ENCODE measurements at regions not wholly inside any gene's neighbourhood (a gene's known extent, or its start where the extent isn't known, plus 50 kb on each side); places are given as distances from the start of the nearest gene placed in this dataset.

DNA sequence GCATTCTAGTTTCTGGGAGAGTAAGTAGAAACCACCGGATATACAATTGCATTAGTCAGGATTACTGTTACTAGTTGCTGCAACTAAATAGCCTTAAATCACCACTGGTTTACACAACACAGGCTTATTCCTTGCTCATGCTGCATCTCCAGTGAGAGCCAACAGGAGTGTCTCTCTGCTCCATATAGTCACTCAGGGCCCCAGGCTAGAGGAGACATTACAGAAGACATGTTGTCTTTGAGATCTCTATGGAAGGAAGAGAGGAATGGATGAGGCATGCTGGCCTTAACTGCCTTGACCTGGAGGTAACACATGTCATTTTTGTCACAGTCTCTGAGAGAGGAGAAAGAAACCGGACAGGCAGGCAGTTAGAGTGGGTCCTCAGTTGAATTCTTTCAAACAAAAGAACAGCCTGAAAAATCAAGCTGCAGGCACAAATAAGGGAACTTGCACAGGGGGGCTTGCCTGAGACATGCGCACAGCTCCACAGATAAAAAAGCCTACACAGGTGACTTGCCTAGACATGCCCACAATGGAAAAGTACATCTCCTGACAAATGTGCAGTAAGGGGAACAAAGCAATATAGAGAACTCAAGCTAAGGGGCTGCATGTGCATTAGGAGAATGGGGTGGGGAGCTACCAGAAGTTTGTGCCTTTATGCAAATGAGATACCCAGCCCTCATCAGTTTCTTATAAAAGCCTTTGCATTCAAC is 348.0 kb downstream of the TYW1 start:
- TF ChIP-seq, protein P1, sequence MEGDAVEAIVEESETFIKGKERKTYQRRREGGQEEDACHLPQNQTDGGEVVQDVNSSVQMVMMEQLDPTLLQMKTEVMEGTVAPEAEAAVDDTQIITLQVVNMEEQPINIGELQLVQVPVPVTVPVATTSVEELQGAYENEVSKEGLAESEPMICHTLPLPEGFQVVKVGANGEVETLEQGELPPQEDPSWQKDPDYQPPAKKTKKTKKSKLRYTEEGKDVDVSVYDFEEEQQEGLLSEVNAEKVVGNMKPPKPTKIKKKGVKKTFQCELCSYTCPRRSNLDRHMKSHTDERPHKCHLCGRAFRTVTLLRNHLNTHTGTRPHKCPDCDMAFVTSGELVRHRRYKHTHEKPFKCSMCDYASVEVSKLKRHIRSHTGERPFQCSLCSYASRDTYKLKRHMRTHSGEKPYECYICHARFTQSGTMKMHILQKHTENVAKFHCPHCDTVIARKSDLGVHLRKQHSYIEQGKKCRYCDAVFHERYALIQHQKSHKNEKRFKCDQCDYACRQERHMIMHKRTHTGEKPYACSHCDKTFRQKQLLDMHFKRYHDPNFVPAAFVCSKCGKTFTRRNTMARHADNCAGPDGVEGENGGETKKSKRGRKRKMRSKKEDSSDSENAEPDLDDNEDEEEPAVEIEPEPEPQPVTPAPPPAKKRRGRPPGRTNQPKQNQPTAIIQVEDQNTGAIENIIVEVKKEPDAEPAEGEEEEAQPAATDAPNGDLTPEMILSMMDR (IDR thresholded peaks at IDR 0.05), result no peak
- no peak for TF ChIP-seq POLR2AphosphoS5 (IDR thresholded peaks at IDR 0.05)
- TF ChIP-seq POLR2A (IDR thresholded peaks at IDR 0.05), result no peak
